Right ventricle myocardium inferior (tissue), 1 donor: ENCODE measurements at regions not wholly inside any gene's neighbourhood (a gene's known extent, or its start where the extent isn't known, plus 50 kb on each side); places are given as distances from the start of the nearest gene placed in this dataset.
A peak's percentile ranks its signal among the peaks of the same experiment; 100 is the strongest.

Source experiments
- ATAC-seq: fragments of 200-7000 bp; cut with Tn5 transposase; one replicate; pipeline ENCODE4 v1.9.1; 2020; ENCODE audit warnings: mild to moderate bottlenecking, moderate library complexity
- DNase-seq: peaks from one replicate; pipeline ENCODE4 v3.0.0; 2021; ENCODE audit errors: missing footprints
- intact Hi-C: fragments of 100-400 bp; cut with DNase I; formaldehyde crosslinking; loops from one replicate; pipeline ENCODE4 v1.11.0; 2022
- donor health status: DM: no; HTN: yes; CAD: no; lungs with severe emphysema.

- intact Hi-C loops = no loop called here
- ATAC-seq = no peak
These were observed 92.4 kb upstream of the RALGPS2 start for GRCh38 chr1:178632653-178633052.

DNA sequence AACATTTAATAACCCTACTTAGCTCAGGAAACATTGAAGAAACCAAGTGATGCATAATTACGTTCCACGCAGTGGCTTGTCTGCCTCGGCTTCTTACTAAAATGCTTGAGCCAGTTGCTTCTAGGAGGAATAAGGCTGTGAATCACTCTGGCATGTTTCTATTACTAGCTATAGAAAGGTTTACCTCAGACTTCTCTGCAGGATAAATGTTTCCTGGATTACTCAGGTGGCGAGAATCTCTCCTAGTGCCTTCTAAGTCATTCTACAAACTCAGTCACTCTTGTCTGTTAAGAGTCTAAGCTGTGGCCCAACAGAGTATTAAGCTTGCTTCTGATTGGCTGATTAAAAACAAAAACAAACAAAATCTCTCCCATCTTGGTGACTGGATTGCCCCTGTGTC lies 92.0 kb upstream of the RALGPS2 start:
- intact Hi-C loops = no loop called here
- ATAC-seq (no peak), DNase-seq (no peak)

More at GRCh38 chr1:178632653-178633052, 92.4 kb upstream of the RALGPS2 start:
- DNase-seq = no peak

DNA sequence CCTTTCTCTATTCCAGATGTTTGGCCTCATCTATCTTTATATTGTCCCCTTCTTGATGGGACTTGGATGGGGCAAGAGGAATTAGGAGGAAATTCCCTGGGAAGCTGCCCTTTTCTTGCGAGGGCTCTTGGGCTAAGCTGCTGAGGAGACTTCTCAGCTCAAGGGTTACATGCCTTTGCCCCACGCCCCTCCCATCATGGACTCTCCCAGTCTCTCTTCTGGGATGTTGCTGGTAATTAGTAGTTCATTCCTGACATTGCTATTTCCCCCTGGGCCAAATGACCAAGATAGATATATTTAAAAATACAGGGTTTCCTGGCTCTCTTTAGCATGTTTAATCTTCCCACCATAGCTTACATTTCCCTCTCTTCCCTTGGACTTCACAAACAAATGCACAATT lies 90.6 kb upstream of the RALGPS2 start:
- intact Hi-C loops = no loop called here
- peak; percentile 74 for ATAC-seq
- DNase-seq = no peak

DNA sequence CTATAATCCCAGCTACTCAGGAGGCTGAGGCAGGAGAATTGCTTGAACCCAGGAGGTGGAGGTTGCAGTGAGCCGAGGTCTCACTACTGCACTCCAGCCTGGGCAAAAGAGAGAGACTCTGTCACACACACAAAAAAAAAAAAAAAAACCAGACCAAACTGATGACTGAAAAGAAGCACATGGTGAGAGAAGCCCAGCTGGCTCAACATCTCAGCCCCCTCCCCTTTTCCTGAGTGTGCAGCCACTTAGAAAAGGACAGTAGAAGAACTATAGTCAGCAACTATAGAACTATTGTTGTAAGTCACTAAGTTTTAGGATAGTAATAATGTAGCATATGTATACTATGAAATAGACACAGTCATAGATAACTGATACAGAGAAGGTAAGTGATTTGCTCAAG lies 87.2 kb upstream of the RALGPS2 start:
- intact Hi-C loops = no loop called here

GRCh38 chr1:178639326-178639725 lies 85.7 kb upstream of the RALGPS2 start:
- ATAC-seq (no peak), DNase-seq (no peak)
- intact Hi-C loops = no loop called here

More for the DNA sequence above, 87.2 kb upstream of the RALGPS2 start:
- ATAC-seq (no peak), DNase-seq (no peak)

- ATAC-seq (peak; percentile 26), DNase-seq (no peak)
- intact Hi-C loops = no loop called here
These were observed 82.8 kb upstream of the RALGPS2 start for GRCh38 chr1:178642282-178642681.

DNA sequence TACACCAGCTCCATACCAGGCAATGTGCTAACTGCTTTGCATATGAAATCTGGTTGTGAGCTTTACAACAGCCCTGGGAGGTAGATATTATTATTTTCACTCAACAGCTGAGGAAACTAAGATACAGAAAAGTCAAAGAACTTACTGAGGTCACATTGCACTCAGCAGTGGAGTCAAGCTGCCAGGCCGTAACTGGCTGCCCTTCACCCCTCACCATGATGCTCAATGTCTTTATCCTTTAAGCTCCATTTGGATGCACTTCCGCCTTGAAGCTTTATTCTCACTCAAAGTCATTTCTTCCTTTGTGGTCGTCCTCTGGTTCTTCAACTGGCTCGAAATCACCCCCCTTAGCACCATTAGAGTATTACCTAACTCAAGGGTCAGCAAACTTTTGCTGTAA lies 81.7 kb upstream of the RALGPS2 start:
- ATAC-seq = no peak
- no peak for DNase-seq
- intact Hi-C loops = no loop called here

DNA sequence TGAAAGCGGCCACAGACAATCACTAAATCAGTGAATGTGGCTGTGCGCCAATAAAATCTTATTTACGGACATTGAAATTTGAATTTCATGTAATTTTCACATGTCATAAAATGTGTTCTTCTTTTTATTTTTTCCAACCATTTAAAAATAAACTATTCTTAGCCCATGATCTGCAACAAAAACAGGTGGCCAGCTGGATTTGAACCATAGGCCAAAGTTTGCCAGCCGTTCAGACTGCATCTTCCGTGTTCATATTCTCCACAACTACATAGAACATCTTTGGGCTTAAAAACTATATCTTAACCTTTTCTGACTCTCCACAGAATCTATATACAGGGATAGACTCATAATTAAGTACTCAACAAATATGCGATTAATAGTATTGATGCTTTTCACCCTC lies 81.2 kb upstream of the RALGPS2 start:
- ATAC-seq = no peak
- intact Hi-C loops = no loop called here
- no peak for DNase-seq

GRCh38 chr1:178644308-178645120 lies 80.5 kb upstream of the RALGPS2 start:
- intact Hi-C loops = no loop called here
- no peak for ATAC-seq
- no peak for DNase-seq

- DNase-seq (no peak), ATAC-seq (no peak)
- intact Hi-C loops = no loop called here
These were observed 79.8 kb upstream of the RALGPS2 start for GRCh38 chr1:178645157-178645807.

DNA sequence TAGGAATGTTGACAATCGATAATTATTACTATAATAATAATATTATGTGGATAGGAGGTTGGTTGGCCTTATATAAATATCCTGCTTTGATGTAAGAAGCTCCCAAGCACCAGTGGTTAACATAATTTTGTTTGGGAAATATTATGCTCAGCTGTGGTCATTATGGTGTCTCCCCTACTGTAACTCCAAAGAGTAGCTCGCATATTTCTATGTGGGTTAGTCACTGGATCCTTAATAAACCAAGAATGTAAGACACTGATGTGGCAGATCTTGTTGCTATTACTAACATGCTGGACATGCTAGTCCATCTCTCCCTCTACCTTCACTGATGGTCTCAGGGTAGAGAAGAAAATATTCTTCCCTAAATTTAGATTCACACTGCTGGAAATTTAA lies 79.2 kb upstream of the RALGPS2 start:
- DNase-seq = no peak
- ATAC-seq = no peak
- intact Hi-C loops = no loop called here

- no peak for ATAC-seq
- intact Hi-C loops = no loop called here
These were observed 78.2 kb upstream of the RALGPS2 start for GRCh38 chr1:178646821-178647220.

DNA sequence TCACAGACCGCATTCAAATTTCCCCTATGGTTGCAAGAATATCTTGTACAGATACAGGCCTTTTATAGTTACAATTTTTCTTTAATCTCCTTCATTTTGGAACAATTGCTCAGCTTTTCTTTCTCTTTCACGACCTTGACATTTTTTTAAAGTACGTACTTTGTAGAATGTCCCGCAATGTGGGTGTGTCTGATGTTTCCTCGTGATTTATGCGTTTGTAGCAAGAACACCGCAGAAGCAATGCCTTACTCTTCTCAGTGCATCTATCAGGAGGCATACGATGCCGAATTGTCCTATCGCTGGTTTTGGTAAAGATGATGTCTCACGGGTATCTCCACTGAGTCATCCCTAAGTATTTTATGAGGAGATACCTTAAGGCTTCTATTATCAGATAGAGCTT lies 76.9 kb upstream of the RALGPS2 start:
- ATAC-seq = no peak
- intact Hi-C loops = no loop called here
- DNase-seq = no peak

More at GRCh38 chr1:178646821-178647220, 78.2 kb upstream of the RALGPS2 start:
- no peak for DNase-seq

DNA sequence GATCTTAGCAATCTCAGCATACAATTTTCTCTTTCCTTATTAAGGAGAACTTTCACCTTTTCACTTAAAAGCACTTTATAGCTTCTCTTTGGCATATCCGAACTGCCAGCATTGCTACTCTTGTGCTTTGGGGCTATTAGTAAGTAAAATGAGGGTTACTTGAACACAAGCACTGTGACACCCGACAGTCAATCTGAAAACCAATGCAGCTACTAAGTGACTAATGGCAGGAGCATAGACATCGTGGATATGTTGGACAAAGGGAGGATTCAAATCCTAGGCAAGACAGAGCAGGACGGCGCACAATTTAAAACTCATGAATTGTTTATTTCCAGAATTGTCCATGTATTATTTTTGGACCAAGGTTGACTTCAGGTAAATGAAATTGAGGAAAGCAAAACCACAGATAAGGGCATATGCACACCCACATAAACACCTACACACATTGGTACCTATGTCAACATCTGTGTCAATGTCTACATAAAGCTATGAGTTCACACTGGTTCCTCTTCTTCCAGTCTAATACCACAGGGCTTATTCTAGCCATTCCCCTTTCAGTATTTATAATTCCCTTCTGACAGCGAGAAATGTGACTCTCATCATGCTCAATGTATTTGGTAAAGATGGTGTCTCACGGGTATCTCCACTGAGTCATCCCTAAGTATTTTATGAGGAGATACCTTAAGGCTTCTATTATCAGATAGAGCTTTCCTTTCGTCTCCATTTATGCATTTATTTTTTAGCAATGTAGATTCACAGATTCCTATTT lies 75.3 kb upstream of the RALGPS2 start:
- intact Hi-C loops = no loop called here
- DNase-seq (no peak), ATAC-seq (no peak)

- DNase-seq (no peak), ATAC-seq (peak; percentile 13)
- intact Hi-C loops = no loop called here
These were observed 74.0 kb upstream of the RALGPS2 start for GRCh38 chr1:178650934-178651511.

DNA sequence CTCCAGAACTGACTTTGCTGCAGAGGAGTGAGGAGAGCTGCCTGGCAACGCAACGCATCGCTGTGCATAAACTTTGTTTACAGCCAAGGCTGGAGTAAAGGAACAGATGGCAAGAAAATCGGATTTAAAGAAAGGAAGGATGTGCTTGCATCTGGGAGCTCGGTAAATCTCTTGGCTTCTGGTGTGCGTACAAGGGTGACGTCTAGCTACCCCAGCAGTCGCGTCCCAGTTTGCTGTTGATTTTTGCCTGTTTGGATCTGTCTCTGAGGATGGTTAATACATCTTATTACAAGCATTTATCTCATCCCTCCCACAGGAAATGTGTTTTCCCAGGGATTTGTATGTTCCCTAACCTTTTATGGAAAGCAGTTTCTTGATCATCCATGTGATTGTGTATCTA lies 73.3 kb upstream of the RALGPS2 start:
- ATAC-seq = peak; percentile 37
- intact Hi-C loops = no loop called here
- no peak for DNase-seq

DNA sequence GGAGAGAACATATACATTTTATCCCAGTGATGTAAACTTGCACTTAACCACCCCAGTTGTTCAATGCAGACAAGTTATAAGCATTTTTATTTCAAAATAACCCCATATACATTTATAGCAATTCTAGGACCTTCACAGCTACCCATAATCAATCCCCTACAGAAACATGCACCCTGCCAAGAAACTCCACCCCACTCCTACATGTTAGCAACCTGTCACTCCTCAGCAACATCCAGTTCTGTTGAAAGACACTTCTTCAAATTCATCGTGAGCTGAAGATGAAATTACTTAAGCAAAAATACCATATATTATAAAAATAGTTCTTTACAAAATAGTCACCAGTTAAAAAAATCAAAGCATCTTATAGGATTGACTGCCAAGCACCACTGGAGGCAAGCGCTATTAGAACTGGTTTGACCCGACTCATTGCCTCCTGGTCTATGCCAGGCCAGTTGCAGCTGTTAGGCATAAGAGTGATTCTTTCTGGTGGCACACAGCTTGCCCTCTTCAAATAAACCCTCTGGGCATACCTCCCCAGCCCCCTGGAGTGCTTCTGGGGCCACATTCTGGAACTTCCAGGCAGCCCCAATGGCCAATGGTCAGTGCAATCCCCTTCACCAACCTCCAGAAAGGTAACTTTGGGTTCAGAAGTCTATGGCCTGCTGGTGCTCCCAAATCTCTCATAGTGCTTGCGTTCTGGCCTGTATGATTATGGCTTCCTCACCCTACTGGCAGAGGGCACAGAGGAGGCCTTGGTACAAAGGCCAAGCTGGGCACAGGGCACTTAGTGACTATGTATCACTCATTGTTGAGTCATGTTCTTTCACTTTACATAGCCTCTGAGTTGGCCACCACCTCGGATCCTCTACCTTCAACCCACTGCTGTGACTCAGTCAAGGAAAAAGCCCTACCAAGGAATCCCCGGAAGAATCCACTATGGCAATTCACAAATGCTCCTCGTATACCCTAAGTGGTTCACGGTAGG lies 72.2 kb upstream of the RALGPS2 start:
- intact Hi-C loops = no loop called here
- DNase-seq (no peak), ATAC-seq (no peak)

DNA sequence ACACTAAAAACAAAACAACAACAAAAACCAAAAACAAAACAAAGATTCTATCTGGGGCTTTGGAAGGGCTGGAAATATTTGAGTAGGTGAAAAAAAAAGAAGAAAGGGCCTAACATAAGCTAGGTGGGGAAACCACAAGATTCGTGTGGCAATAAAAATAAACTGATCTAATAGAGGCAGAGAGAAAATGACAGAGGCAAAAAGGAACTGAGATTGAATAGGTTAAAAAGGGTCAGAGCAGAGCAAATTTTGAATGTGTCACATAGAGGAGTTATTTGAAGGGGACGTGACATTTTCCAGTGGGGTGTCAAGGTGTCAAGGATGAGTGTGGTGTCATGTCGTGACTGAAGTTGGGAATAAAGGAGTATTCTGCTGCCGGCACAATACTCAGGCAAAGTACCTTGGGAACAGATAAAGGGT lies 65.2 kb upstream of the RALGPS2 start:
- intact Hi-C loops = no loop called here
- no peak for ATAC-seq

More for the DNA sequence above, 65.2 kb upstream of the RALGPS2 start:
- no peak for DNase-seq
